CD4-positive, alpha-beta T cell (primary cell): ENCODE measurements at regions not wholly inside any gene's neighbourhood (a gene's known extent, or its start where the extent isn't known, plus 50 kb on each side); places are given as distances from the start of the nearest gene placed in this dataset.

Experiments
- ATAC-seq: fragments of 200-7000 bp; cut with Tn5 transposase; one replicate; pipeline ENCODE4 v1.10.0; 2022; ENCODE audit warnings: mild to moderate bottlenecking; ENCODE audit not compliant: poor library complexity
- CTCF ChIA-PET: fragments of 350-600 bp; sonication (Branson Sonifier 250); formaldehyde crosslinking; loops from one replicate; lab custom pipeline; 2021; ENCODE audit warnings: antibody characterized with exemption, inconsistent platforms; lab: Charles Lee
- POLR2A ChIA-PET: fragments of 350-600 bp; sonication (Branson Sonifier 250); formaldehyde crosslinking; loops from one replicate; lab custom pipeline; 2021; ENCODE audit warnings: antibody characterized with exemption, inconsistent platforms; lab: Charles Lee
- DNase-seq, 14 experiments: peaks; one replicate each; pipeline ENCODE4 v3.0.0-alpha.2; 2013 to 2020; ENCODE audit warnings: mixed read lengths in 2 of 14
- H3K27ac ChIP-seq, 2 donors: one replicate each; pipeline versions ENCODE4 v1.5.1 to v1.7.0; 2013; ENCODE audit warnings: low read length in 2 of 2, low read depth in 1 of 2, mild to moderate bottlenecking in 1 of 2
- H3K27me3 ChIP-seq, 2 experiments: 1 replicate in 1 of 2; 2 replicates in 1 of 2; pipeline versions ENCODE4 v1.6.1 to v1.7.0; 2013; ENCODE audit warnings: low read length in 2 of 2, control low read depth in 1 of 2, mild to moderate bottlenecking in 1 of 2, moderate library complexity in 1 of 2; ENCODE audit not compliant: insufficient read depth in 2 of 2, control insufficient read depth in 1 of 2
- H3K36me3 ChIP-seq: one replicate; pipeline ENCODE4 v1.6.1; 2013; ENCODE audit warnings: low read length, control low read depth; ENCODE audit not compliant: insufficient read depth
- H3K4me1 ChIP-seq: one replicate; pipeline ENCODE4 v1.6.1; 2013; ENCODE audit warnings: low read length, control low read depth; ENCODE audit not compliant: insufficient read depth
- H3K4me3 ChIP-seq: one replicate; pipeline ENCODE4 v1.5.1; 2013; ENCODE audit warnings: mild to moderate bottlenecking, low read length, moderate library complexity
- H3K9me3 ChIP-seq, 2 experiments: 1 replicate in 1 of 2; 2 replicates in 1 of 2; pipeline versions ENCODE4 v1.6.1 to v1.7.0; 2013; ENCODE audit warnings: low read length in 2 of 2, mild to moderate bottlenecking in 2 of 2, control low read depth in 1 of 2, moderate library complexity in 1 of 2; ENCODE audit not compliant: control insufficient read depth in 1 of 2, insufficient read depth in 1 of 2
- H3K27ac Mint-ChIP-seq: one replicate; pipeline ENCODE4 v1.8.0; 2020; ENCODE audit warnings: mixed read lengths
- H3K27me3 Mint-ChIP-seq: one replicate; pipeline ENCODE4 v1.8.0; 2021; ENCODE audit warnings: mixed read lengths
- H3K36me3 Mint-ChIP-seq: one replicate; pipeline ENCODE4 v1.8.0; 2021; ENCODE audit warnings: low read depth, mixed read lengths
- H3K4me1 Mint-ChIP-seq: one replicate; pipeline ENCODE4 v1.8.0; 2021; ENCODE audit warnings: low read depth, mixed read lengths
- H3K4me3 Mint-ChIP-seq: one replicate; pipeline ENCODE4 v1.8.0; 2020; ENCODE audit warnings: mild to moderate bottlenecking, mixed read lengths
- H3K9me3 Mint-ChIP-seq: one replicate; pipeline ENCODE4 v1.8.0; 2020; ENCODE audit warnings: mixed read lengths
- CTCF ChIP-seq: fragments of 200-600 bp; IDR thresholded peaks from one replicate; pipeline ENCODE4 v1.8.0; 2022; ENCODE audit warnings: antibody characterized with exemption, mild to moderate bottlenecking
- intact Hi-C, 2 experiments: fragments of 100-400 bp; cut with DNase I in 1 of 2; cut with micrococcal nuclease in 1 of 2; formaldehyde crosslinking; loops; one replicate each; pipeline versions ENCODE4 v1.15.1 to v1.9.0; 2023 to 2025; cut with DNase I, micrococcal nuclease

DNA sequence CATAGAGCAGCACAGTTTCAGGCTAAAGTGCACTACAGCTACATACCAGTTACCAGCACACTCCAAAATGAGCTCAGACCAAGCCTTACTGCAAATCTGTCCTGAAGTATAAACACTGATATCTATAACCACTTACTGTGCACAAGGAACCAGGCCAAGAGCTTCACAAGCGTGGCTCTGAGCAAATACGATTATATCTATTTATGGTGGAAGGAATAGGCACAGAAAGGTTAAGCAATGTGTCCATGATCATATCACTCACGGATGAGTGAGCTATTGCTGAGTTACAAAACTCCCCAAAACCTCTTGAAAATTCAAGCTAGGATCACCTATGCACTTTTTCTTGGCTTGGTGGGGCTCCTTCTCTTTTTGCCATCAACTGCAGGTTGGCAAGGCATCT is 84.9 kb downstream of the GPAM start:
- Mint-ChIP-seq H3K4me1 (no peaks in the 10 kb centered on the region), H3K27ac (no peak overlapping the region), H3K9me3 (no peaks in the 10 kb centered on the region), H3K36me3 (no peaks in the 10 kb centered on the region), H3K27me3 (peaks cover 13% of the 10 kb centered on the region), H3K4me3 (no peak overlapping the region)
- TF ChIP-seq CTCF: no peak
- Histone ChIP-seq H3K4me1 (no peaks in the 10 kb centered on the region), H3K27ac (no peak overlapping the region), H3K9me3 (peaks cover 0 to 3% of the 10 kb centered on the region in 2 experiments), H3K36me3 (no peaks in the 10 kb centered on the region), H3K27me3 (no peaks in the 10 kb centered on the region), H3K4me3 (no peak overlapping the region)
- DNase-seq (no peak), ATAC-seq (no peak)
- POLR2A ChIA-PET: no interaction called here
- intact Hi-C loops: no loop called here
- CTCF ChIA-PET: no interaction called here
